ACHN (cell line): ENCODE measurements at regions not wholly inside any gene's neighbourhood (a gene's known extent, or its start where the extent isn't known, plus 50 kb on each side); places are given as distances from the start of the nearest gene placed in this dataset.
"Not testable (repeated sequence)": the region's sequence is repeated elsewhere in the genome, so short reads cannot be mapped to it uniquely, and the experiment has no call there.

Experiments
- DNase-seq: peaks from one replicate; pipeline ENCODE4 v3.0.0-alpha.2; 2015
- in situ Hi-C: cut with HindIII; loops from 2 replicates; pipeline ENCODE4 v1.10.0; 2017; ENCODE audit warnings: low sequenced_read_pairs, low pct_ligation_motif_present, low pct_unique_long_range_greater_than_20kb

DNA sequence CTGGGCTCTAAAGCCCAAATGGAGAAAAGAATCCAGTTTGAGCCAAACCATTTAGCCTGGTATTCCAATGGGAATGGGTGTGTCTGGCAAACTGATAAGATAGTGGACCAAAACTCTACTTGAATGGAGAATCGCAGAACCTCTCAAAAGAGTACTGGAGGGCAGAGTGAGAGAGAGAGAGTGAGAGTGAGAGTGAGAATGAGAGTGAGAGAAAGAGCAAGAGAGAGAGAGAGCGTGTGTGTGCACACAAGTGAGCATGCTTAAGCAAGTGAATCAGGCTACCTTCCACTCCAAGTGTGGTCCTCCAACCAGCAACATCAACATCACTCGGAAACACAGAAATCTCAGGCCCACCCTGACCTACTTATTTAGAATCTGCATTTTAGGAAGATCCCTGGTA, 58.8 kb downstream of the UQCRFS1 start:
- in situ Hi-C loops = no loop called here
- no peak for DNase-seq

DNA sequence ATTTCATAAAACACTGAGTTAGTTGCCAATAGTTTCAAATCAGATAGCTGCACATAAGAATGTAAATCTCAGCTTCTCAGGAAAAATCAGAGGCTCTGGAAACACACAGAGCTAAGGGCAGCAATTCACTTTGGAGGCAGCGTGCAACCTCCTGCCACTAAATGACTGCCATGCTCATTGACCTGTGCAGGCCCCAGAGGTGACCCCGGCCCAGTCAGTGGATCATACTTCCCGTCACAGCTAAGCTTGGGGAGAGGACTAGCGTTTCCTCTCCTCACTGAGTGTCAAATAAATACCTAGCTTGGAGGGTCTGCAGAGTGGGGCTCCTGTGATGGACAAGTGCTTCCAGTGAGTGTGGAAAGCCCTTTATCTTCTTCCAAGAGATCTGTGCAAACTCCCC, 67.2 kb downstream of the UQCRFS1 start:
- DNase-seq = no peak
- in situ Hi-C loops = no loop called here

DNA sequence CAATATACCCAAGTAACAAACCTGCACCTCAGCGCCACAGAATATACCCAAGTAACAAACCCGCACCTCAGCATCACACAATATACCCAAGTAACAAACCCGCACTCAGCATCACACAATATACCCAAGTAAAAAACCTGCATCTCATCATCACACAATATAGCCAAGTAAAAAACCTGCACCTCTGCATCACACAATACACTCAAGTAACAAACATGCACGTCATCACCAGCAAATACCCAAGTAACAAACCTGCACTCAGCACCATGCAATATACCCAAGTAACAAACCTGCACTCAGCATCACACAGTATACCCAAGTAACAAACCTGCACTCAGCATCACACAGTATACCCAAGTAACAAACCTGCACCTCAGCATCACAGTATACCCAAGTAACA, 69.8 kb downstream of the UQCRFS1 start:
- no peak for DNase-seq
- in situ Hi-C loops = no loop called here

DNA sequence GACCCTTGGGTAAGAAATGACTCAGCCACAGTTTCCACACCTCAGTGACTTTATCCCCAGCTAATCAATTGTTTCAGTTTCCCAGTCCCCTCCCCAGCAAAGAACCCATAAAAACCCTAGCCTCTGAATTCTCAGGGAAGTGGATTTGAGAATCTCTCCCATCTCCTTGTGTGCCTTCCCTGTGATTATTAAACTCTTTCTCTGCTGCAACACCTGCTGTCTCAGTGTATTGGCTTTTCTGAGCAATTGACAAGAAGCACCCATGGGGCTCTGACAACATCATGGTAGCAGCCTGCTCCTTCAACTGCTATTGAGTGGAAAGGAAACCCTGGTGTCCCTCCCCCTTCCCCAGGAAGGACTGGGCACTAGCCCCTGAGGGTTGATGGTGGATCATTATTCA, 73.7 kb downstream of the UQCRFS1 start:
- no peak for DNase-seq
- in situ Hi-C loops = no loop called here

DNA sequence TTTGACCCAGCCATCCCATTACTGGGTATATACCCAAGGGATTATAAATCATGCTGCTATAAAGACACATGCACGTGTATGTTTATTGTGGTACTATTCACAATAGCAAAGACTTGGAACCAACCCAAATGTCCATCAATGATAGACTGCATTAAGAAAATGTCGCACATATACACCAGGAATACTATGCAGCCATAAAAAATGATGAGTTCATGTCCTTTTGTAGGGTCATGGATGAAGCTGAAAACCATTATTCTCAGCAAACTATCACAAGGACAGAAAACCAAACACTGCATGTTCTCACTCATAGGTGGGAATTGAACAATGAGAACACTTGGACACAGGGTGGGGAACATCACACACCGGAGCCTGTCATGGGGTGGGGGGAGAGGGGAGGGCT, 74.7 kb downstream of the UQCRFS1 start:
- DNase-seq, in situ Hi-C loops: not testable (repeated sequence)

DNA sequence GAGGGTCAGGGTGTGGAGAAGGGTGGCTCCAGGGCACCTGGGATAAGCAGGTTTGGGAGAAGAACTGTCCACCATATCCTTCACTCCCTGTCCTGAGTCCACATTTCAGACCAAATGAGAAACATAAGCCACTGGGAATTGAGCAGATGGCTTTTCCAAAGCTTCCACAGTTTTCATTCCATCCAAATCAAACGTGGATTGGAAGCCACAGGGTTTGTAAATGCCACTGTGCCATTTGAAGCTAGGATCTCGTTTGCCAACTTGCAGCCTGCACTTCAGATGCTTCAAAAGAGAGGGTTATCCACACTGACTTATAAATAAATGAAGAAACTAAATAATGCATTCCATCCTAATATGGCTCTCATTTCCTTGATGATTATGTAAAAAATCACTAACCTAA, 81.5 kb downstream of the UQCRFS1 start:
- in situ Hi-C loops = no loop called here
- DNase-seq = no peak

DNA sequence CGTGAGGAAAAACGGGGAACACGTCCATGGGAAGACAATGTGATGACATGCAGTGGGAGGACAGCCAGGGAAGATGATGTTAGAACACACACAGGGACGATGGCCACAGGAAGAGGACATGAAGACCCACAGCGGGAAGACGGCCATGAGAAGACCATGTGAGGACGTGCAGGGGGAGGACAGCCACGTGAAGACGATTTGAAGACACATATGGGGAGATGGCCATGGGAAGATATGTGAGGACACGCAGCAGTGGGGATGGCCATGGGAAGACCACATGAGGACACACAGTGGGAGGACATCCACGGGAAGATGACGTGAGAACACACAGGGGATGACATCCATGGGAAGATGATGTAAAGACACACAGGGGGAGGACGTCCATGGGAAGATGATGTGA, 83.8 kb downstream of the UQCRFS1 start:
- in situ Hi-C loops = no loop called here
- DNase-seq = no peak

DNA sequence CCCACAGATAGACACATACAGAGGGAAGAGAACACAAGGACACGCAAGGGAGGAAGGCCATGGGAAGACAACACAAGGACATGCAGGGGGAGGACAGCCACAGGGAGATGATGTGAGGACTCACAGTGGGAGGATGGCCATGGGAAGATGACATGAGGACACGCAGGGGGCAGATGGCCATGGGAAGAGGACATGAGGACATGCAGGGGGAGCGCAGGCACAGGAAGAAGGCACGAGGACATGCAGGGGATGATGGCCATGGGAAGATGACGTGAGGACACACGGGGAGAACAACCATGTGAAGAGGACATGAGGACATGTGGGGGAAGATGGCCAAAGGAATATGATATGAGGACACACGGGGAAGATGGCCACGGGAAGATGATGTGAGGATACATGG, 84.7 kb downstream of the UQCRFS1 start:
- no peak for DNase-seq
- in situ Hi-C loops = no loop called here

DNA sequence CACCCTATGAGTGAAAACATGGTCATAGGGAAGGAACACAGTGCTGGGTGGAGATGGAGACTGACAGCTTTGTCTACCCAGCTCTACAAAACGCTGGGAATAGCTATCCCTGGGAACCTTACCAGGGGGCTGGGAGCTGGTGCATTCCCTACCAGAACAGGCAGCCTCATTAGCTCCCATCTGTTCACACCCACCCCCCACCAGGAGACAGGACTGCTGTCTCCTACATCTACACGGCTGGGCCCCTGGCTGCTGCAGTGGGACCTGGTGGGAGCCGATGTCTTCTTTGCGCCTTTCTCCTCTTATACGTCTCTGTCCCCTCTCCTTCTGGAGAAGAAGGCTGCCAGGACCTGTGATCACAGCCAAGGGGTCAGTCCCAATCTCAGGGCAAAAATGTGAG, 90.8 kb downstream of the UQCRFS1 start:
- DNase-seq = no peak
- in situ Hi-C loops = no loop called here

DNA sequence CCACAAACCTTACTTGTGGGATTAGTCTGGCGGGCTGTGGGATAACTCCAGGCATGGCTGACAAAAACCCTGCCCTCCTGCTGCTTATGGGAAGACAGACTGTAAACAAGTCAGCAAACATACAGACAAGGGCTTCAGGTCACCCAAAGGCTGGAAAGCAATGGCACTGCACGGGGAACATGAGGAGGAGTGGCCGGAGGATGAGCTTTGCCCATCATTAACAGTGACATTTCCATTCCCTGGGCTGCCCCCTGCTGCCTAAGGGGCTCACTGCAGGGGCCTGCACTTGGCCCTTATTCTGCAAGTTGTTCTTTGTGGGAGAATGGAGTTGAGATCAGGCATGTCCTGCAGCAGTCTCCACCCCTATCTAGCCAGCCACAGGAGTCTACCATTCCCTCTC, 91.3 kb downstream of the UQCRFS1 start:
- DNase-seq = peak; percentile 2
- in situ Hi-C loops = no loop called here

DNA sequence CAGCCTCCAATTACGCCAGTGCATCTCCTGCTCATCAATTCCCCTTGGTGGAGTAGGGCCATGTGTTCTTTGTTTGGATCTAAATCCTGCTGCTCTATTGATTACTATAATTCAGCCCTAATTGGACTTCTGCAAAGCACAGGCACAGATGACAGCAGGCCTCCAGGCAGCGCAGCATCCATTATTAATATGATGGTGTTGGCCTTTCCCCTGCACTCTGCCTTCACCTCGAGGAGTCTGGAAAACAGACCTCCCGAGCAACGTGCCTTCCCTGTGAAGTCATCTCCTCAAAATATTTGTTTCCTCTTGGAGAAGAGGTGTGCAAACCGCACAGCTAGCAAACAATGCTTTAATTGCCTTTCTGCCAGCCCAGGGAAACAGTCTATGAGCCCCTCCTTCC, 92.5 kb downstream of the UQCRFS1 start:
- in situ Hi-C loops = no loop called here
- DNase-seq = no peak

DNA sequence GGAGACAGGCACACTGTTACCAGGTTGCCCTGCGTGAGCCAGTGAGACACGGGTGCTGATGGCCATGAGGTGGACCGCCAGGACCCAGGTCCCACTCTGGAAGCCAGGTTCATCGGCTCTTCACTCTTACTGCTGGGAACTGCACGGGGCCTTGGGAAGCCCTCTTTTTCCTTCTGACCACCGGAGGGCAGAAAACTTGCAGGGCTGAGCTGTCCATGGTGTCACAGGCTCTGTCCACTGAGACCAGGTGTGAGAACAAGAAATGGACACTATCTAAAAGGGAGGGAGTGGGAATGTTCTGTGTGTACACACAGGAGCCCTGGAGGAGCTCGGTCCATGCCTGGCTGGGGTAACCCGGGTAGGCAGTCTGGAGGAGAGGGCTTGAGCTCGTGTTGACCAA, 93.4 kb downstream of the UQCRFS1 start:
- in situ Hi-C loops = no loop called here

DNA sequence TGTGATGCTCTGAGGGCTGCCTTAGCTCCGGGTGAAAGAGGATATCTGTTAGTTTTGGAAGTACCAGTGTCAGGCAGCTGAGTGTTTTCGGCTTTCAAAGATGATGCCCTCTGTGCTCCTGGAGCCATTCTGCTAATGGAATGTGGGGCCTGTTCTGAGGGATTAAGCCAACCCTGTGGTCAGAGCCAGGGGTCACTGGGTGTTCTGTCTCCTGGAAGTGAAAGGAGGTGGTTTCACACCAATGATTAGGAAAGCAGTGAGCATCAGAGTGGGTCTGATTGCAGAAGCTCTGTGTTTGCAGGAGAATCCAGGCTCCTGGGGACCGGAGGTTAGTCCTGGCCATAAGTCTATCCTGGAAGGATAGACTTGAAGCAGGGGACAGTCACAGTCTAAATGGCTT, 94.6 kb downstream of the UQCRFS1 start:
- in situ Hi-C loops = no loop called here
- DNase-seq = no peak

More for the DNA sequence above, 93.4 kb downstream of the UQCRFS1 start:
- DNase-seq = peak; percentile 11

DNA sequence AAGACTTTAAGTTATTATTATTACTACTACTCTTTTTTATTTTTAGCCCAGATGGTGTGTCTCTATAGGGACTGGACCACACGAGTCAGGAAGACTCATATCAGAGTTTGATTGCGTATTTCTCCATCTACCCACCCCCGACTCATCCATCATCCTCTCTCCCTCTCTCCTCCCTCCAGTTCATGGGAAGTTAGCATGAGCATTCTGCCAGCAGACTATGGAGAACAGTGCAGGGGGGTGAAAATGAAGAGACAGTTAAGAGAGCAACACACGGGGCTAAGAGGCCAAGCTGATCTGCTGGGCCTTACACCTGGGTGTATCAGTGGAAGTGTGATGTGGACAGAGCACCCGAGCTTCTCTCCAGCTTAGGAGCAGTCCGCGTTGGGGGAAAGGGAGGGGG, 95.0 kb downstream of the UQCRFS1 start:
- DNase-seq = no peak
- in situ Hi-C loops = no loop called here

DNA sequence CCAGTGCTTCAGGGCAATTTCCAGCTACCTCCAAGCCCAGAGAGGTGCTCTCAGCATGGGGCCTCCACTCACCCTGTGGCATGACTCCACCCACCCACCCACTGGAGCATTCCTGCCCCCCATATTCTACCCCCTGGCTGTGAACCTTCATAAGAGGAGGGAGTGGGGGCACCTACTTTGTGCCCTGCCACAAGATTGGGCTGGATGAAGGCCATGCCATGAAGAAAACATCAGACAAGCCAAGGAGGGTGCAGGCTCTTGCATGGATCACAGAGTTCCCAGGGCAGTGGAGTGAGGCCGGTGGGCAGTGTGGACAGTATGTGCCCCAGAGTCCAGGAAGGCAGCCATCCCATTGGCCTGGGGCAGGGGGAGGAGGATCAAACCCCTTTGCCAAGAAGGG, 97.8 kb downstream of the UQCRFS1 start:
- in situ Hi-C loops = no loop called here

DNA sequence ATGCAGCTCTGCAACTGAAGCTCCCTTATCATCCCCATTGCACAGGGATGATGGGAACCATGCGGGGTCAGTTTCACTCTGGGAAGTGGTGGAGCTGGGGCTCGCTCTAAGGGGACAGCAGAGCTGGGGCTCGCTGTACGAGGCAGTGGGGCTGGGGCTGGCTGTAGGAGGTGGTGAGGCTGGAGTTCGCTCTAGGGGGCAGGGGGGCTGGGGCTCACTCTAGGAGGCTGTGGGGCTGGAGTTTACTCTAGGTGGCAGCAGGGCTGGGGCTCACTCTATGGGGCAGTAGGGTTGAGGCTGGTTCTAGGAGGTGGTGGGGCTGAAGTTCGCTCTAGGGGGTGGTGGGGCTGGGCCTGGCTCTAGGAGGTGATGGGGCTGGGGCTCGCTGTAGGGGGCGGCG, 99.1 kb downstream of the UQCRFS1 start:
- in situ Hi-C loops = no loop called here
- no peak for DNase-seq

More for the DNA sequence above, 97.8 kb downstream of the UQCRFS1 start:
- DNase-seq = no peak

DNA sequence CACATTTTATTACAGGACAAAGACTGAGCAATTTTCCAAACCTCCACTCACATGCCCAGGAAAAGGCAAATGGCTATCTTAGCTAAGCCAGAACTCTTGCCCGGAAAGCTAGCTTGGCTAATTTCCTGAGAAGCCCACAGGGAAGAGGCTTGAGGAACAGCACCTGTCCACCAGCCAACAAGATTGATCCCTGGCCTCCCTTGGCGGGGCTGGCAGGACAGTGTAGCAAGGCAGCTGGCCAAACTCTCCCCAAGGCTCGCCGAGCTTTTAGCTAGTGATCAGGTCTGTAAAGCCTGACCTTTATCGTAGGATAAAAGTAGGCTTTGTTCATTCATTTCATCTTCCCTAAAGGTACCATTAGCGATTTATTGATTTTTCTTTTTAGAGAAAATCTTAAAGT, 101.4 kb downstream of the UQCRFS1 start:
- in situ Hi-C loops = no loop called here
- no peak for DNase-seq

DNA sequence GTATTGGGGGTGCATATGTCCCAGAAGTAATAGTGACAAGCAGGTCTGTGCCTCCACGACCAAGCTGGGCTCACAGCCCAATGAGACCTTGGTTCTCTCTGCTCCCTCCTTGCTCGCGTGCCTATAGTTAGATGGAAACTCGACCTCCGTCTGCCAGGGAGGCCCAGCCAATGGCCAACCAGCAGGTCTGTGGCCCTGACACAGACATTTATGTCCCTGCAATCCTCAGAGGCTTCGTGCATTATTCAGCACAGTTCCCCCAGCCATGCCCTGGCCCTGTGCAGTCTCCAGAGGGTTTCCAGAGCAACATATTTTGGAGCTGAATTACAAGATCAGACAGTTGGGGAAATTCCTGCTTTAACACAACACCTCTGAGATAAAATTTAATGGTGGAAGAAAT, 105.1 kb downstream of the UQCRFS1 start:
- no peak for DNase-seq
- in situ Hi-C loops = no loop called here

DNA sequence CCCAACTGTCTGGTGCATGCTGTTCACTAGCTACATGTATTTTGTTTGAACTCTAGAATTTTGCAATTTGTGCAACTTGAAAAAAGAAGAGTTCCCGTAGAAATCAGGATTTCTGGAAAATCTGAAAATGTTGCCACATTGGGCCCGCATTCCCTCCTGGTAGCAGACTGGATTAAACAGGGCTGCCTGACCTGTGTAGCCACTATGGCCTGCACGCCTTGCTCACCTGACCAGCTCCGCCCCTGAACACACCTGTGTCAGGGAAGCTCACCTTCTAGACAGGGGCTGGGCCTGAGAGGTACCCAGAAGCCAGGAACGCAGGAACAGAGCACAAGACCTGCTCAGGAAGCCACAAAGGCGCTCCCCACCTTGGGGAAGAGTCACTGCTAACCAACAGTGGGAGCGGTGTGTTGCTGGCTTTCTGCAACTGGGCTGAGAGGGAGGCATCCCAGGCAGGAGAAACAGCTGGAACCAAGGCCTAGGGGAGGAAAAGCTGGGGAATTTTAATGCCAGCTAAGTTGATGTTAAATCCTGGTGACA, 106.5 kb downstream of the UQCRFS1 start:
- in situ Hi-C loops = no loop called here
- no peak for DNase-seq

DNA sequence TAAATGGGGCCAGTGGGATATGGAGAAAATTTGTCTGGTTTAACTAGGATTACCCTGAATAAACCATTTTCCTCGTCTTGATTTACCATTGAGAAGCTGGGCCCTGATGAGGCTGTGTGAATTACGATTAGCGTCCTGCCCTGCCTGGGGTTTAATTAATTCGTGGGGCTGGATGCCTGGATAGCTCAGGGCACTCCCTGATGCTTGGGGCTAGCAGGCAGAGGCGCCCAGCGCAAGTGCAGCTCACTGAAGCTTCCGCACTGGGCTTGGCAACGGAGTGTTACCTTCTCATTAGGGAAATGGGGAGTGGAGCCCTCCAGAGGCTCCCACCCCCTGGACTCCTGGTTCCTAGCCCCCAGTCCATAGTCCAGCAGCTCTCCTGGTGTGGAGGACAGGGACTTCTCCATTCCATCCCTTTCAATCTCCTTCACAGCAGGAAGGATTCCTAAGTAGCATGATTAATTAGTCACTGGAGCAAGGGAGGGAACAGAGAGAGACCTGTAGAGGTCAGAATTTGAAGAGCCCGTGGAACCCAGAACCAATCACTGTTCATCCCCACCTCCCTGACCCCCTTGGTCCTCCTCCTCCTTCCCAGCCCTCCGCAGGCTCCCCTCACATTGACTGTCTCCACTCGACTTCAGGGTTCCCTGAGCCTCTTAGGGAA, 107.2 kb downstream of the UQCRFS1 start:
- DNase-seq = no peak
- in situ Hi-C loops = no loop called here
